ENCODE measurements at regions not wholly inside any gene's neighbourhood (a gene's known extent, or its start where the extent isn't known, plus 50 kb on each side); places are given as distances from the start of the nearest gene placed in this dataset.

DNA sequence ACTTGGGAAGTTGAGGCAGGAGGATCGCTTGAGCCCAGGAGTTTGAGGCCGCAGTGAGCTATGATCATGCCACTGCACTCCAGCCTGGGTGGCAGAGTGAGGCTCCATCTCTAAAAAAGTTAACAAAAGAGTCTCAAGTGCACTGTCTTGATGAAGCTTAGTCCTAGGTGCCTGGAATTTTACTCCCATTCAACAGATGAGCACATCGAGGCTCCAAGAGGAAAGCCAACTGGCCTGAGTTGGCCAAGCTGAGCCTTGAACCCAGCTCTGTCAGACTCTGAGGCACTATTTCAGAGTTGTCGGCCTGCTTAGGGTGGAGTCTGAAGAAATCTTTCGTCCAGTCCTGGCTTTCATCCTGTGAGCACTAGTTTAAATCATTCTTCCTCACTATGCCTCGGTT lies 98.1 kb upstream of the MAP1LC3B2 start:
- TF ChIP-seq CTCF (conservative IDR thresholded peaks at IDR 0.05 in 1 of 2, IDR thresholded peaks at IDR 0.05 in 1 of 2; ENCODE audit: low read depth in 1 of 2, low read length in 2 of 2) (no peak), EZH2 (IDR thresholded peaks at IDR 0.05; ENCODE audit: low read length, missing control alignments) (no peak)

Data from fibroblast of lung (primary cell).